ENCODE measurements at regions not wholly inside any gene's neighbourhood (a gene's known extent, or its start where the extent isn't known, plus 50 kb on each side); places are given as distances from the start of the nearest gene placed in this dataset.
"Not testable (repeated sequence)": the region's sequence is repeated elsewhere in the genome, so short reads cannot be mapped to it uniquely, and the experiment has no call there.

- no peak for DNase-seq (ENCODE audit: low spot score in 2 of 2)
- FAIRE-seq, result no peak
Observed at GRCh38 chr11:123344790-123345357, 85.2 kb upstream of the GRAMD1B start.

GRCh38 chr11:123344188-123344587 lies 85.9 kb upstream of the GRAMD1B start:
- not testable (repeated sequence) for FAIRE-seq; DNase-seq (ENCODE audit: low spot score in 2 of 2)

- DNase-seq (ENCODE audit: low spot score in 2 of 2), result no peak
- no peak for FAIRE-seq
Observed at GRCh38 chr11:123338997-123339752, 90.9 kb upstream of the GRAMD1B start.

GRCh38 chr11:123338266-123338800 lies 91.7 kb upstream of the GRAMD1B start:
- no peak for FAIRE-seq

GRCh38 chr11:123334925-123335324 lies 95.1 kb upstream of the GRAMD1B start:
- no peak for FAIRE-seq
- no peak for DNase-seq (ENCODE audit: low spot score in 2 of 2)

More at GRCh38 chr11:123338266-123338800, 91.7 kb upstream of the GRAMD1B start:
- DNase-seq (ENCODE audit: low spot score in 2 of 2), result no peak

- FAIRE-seq; DNase-seq (ENCODE audit: low spot score in 2 of 2): not testable (repeated sequence)
Observed at GRCh38 chr11:123332577-123332976, 97.5 kb upstream of the GRAMD1B start.

GRCh38 chr11:123330948-123331347 lies 99.1 kb upstream of the GRAMD1B start:
- DNase-seq (ENCODE audit: low spot score in 2 of 2) (no peak), FAIRE-seq (no peak)

GRCh38 chr11:123330471-123330870 lies 99.6 kb upstream of the GRAMD1B start:
- DNase-seq (ENCODE audit: low spot score in 2 of 2) (no peak), FAIRE-seq (no peak)

GRCh38 chr11:123330071-123330470 lies 100.0 kb upstream of the GRAMD1B start:
- no peak for FAIRE-seq
- DNase-seq (ENCODE audit: low spot score in 2 of 2), result no peak

GRCh38 chr11:123328281-123328867 lies 101.7 kb upstream of the GRAMD1B start:
- FAIRE-seq (no peak), DNase-seq (ENCODE audit: low spot score in 2 of 2) (no peak)

- FAIRE-seq (no peak), DNase-seq (ENCODE audit: low spot score in 2 of 2) (no peak)
Observed at GRCh38 chr11:123325533-123325932, 104.5 kb upstream of the GRAMD1B start.

- FAIRE-seq, result no peak
- DNase-seq (ENCODE audit: low spot score in 2 of 2), result no peak
Observed at GRCh38 chr11:123323568-123323967, 106.5 kb upstream of the GRAMD1B start.

GRCh38 chr11:123321636-123322035 lies 108.4 kb upstream of the GRAMD1B start:
- FAIRE-seq (no peak), DNase-seq (ENCODE audit: low spot score in 2 of 2) (no peak)

GRCh38 chr11:123318623-123319022 lies 111.4 kb upstream of the GRAMD1B start:
- FAIRE-seq, result no peak
- DNase-seq (ENCODE audit: low spot score in 2 of 2), result no peak

GRCh38 chr11:123318132-123318531 lies 111.9 kb upstream of the GRAMD1B start:
- DNase-seq (ENCODE audit: low spot score in 2 of 2); FAIRE-seq: not testable (repeated sequence)

- FAIRE-seq (no peak), DNase-seq (ENCODE audit: low spot score in 2 of 2) (no peak)
Observed at GRCh38 chr11:123316003-123316402, 114.1 kb upstream of the GRAMD1B start.

GRCh38 chr11:123314972-123315371 lies 115.1 kb upstream of the GRAMD1B start:
- DNase-seq (ENCODE audit: low spot score in 2 of 2), result no peak
- no peak for FAIRE-seq

- no peak for DNase-seq (ENCODE audit: low spot score in 2 of 2)
Observed at GRCh38 chr11:123313262-123313661, 116.8 kb upstream of the GRAMD1B start.

GRCh38 chr11:123308077-123308476 lies 113.0 kb upstream of the CLMP start:
- no peak for DNase-seq (ENCODE audit: low spot score in 2 of 2)
- no peak for FAIRE-seq

More at GRCh38 chr11:123313262-123313661, 116.8 kb upstream of the GRAMD1B start:
- no peak for FAIRE-seq

- FAIRE-seq, result no peak
- DNase-seq (ENCODE audit: low spot score in 2 of 2), result no peak
Observed at GRCh38 chr11:123307276-123307675, 112.2 kb upstream of the CLMP start.

GRCh38 chr11:123306531-123306930 lies 111.5 kb upstream of the CLMP start:
- FAIRE-seq (no peak), DNase-seq (ENCODE audit: low spot score in 2 of 2) (no peak)
